Astrocyte (in vitro differentiated cells and primary cell): ENCODE measurements at regions not wholly inside any gene's neighbourhood (a gene's known extent, or its start where the extent isn't known, plus 50 kb on each side); places are given as distances from the start of the nearest gene placed in this dataset.

Experiments used
- DNase-seq: peaks from one replicate; pipeline ENCODE4 v3.0.0-alpha.2; 2010; ENCODE audit warnings: low read depth
- FAIRE-seq: peaks from 2 replicates; lab custom pipeline; 2011; peaks lifted over from hg19 to GRCh38; lab: Jason Lieb, UNC
- H2AFZ ChIP-seq: 2 replicates; pipeline ENCODE4 v1.6.0; 2012; ENCODE audit warnings: low read depth, low read length, inconsistent platforms
- H3K27ac ChIP-seq: 2 replicates; pipeline ENCODE4 v1.5.1; 2011; ENCODE audit warnings: low read depth, low read length, inconsistent platforms
- H3K27me3 ChIP-seq: 2 replicates; pipeline ENCODE4 v1.6.0; 2011; ENCODE audit warnings: low read length, inconsistent platforms; ENCODE audit not compliant: insufficient read depth
- H3K36me3 ChIP-seq: 2 replicates; pipeline ENCODE4 v1.5.1; 2011; ENCODE audit warnings: low read length, inconsistent platforms; ENCODE audit not compliant: insufficient read depth
- H3K4me1 ChIP-seq: 2 replicates; pipeline ENCODE4 v1.5.1; 2011; ENCODE audit warnings: low read length, inconsistent platforms; ENCODE audit not compliant: insufficient read depth
- H3K4me2 ChIP-seq: 2 replicates; pipeline ENCODE4 v1.6.0; 2012; ENCODE audit warnings: low read length, inconsistent platforms
- H3K4me3 ChIP-seq: 2 replicates; pipeline ENCODE4 v1.5.1; 2011; ENCODE audit warnings: low read depth, mild to moderate bottlenecking, low read length, inconsistent platforms; ENCODE audit not compliant: insufficient read depth
- H3K79me2 ChIP-seq: 2 replicates; pipeline ENCODE4 v1.6.0; 2012; ENCODE audit warnings: mild to moderate bottlenecking, low read length, inconsistent platforms; ENCODE audit not compliant: insufficient read depth
- H3K9ac ChIP-seq: 2 replicates; pipeline ENCODE4 v1.6.0; 2012; ENCODE audit warnings: mild to moderate bottlenecking, low read length, inconsistent platforms
- H3K9me3 ChIP-seq: 2 replicates; pipeline ENCODE4 v1.5.1; 2012; ENCODE audit warnings: low read depth, mild to moderate bottlenecking, low read length, inconsistent platforms; ENCODE audit not compliant: insufficient read depth
- H4K20me1 ChIP-seq: 2 replicates; pipeline ENCODE4 v1.6.0; 2012; ENCODE audit warnings: low read length, inconsistent platforms; ENCODE audit not compliant: insufficient read depth
- H3K27ac Mint-ChIP-seq: one replicate; pipeline ENCODE4 v1.8.0; 2021; ENCODE audit warnings: mild to moderate bottlenecking, mixed read lengths; ENCODE audit not compliant: unreplicated experiment
- H3K27me3 Mint-ChIP-seq: one replicate; pipeline ENCODE4 v1.8.0; 2021; ENCODE audit warnings: low read depth, mixed read lengths; ENCODE audit not compliant: unreplicated experiment
- H3K36me3 Mint-ChIP-seq: one replicate; pipeline ENCODE4 v1.8.0; 2021; ENCODE audit warnings: low read depth, mixed read lengths; ENCODE audit not compliant: unreplicated experiment
- H3K4me1 Mint-ChIP-seq: one replicate; pipeline ENCODE4 v1.8.0; 2021; ENCODE audit warnings: low read depth, mixed read lengths; ENCODE audit not compliant: unreplicated experiment
- H3K4me3 Mint-ChIP-seq: one replicate; pipeline ENCODE4 v1.8.0; 2021; ENCODE audit warnings: mild to moderate bottlenecking, moderate library complexity, mixed read lengths; ENCODE audit not compliant: unreplicated experiment
- H3K9me3 Mint-ChIP-seq: one replicate; pipeline ENCODE4 v1.8.0; 2021; ENCODE audit warnings: mild to moderate bottlenecking, mixed read lengths; ENCODE audit not compliant: unreplicated experiment
- CTCF ChIP-seq: IDR thresholded peaks from 2 replicates; pipeline ENCODE4 v1.5.1; 2011; ENCODE audit warnings: low read depth, mild to moderate bottlenecking, inconsistent platforms, low read length, moderate library complexity; ENCODE audit not compliant: insufficient read depth
- EZH2 ChIP-seq: IDR thresholded peaks from 2 replicates; pipeline ENCODE4 v1.6.1; 2012; ENCODE audit warnings: mild to moderate bottlenecking, low read length, inconsistent platforms; ENCODE audit not compliant: insufficient read depth

- no peak overlapping the region for H3K4me3 Mint-ChIP-seq
- no peaks in the 10 kb centered on the region for H4K20me1 ChIP-seq
- H3K27ac ChIP-seq = no peak overlapping the region
- FAIRE-seq (no peak), DNase-seq (no peak)
- peaks cover 7% of the 10 kb centered on the region for H3K36me3 Mint-ChIP-seq
- H3K36me3 ChIP-seq = no peaks in the 10 kb centered on the region
- H3K9me3 ChIP-seq = no peaks in the 10 kb centered on the region
- peaks cover 2% of the 10 kb centered on the region for H3K9me3 Mint-ChIP-seq
- H3K4me1 ChIP-seq = peaks cover 4% of the 10 kb centered on the region
- no peaks in the 10 kb centered on the region for H3K27me3 Mint-ChIP-seq
- H3K9ac ChIP-seq = no peak overlapping the region
- no peak overlapping the region for H3K4me2 ChIP-seq
- no peaks in the 10 kb centered on the region for H3K27me3 ChIP-seq
- H3K27ac Mint-ChIP-seq = no peak overlapping the region
- no peaks in the 10 kb centered on the region for H3K79me2 ChIP-seq
- H3K4me3 ChIP-seq = no peak overlapping the region
- H3K4me1 Mint-ChIP-seq = peaks cover 10% of the 10 kb centered on the region
- TF ChIP-seq EZH2 = no peak
- no peak for TF ChIP-seq CTCF
- H2AFZ ChIP-seq = no peak overlapping the region
Observed at GRCh38 chr11:92826603-92827002, 142.8 kb upstream of the MTNR1B start.

- H3K4me1 Mint-ChIP-seq = peaks cover 10% of the 10 kb centered on the region
- Histone ChIP-seq H3K4me1 (peaks cover 4% of the 10 kb centered on the region), H3K79me2 (no peaks in the 10 kb centered on the region), H3K4me3 (no peak overlapping the region), H4K20me1 (no peaks in the 10 kb centered on the region), H3K9me3 (no peaks in the 10 kb centered on the region), H2AFZ (no peak overlapping the region), H3K36me3 (no peaks in the 10 kb centered on the region), H3K9ac (no peak overlapping the region), H3K4me2 (no peak overlapping the region), H3K27me3 (no peaks in the 10 kb centered on the region), H3K27ac (no peak overlapping the region)
- DNase-seq (peak; percentile 24), FAIRE-seq (no peak)
- H3K9me3 Mint-ChIP-seq = peaks cover 2% of the 10 kb centered on the region
- no peak overlapping the region for H3K27ac Mint-ChIP-seq
- H3K36me3 Mint-ChIP-seq = peaks cover 11% of the 10 kb centered on the region
- no peak for TF ChIP-seq EZH2
- H3K4me3 Mint-ChIP-seq = no peak overlapping the region
- H3K27me3 Mint-ChIP-seq = no peaks in the 10 kb centered on the region
Observed at GRCh38 chr11:92827132-92827531, 142.3 kb upstream of the MTNR1B start.

- Histone ChIP-seq H2AFZ (no peak overlapping the region), H3K4me2 (no peak overlapping the region), H3K9me3 (no peaks in the 10 kb centered on the region), H3K27ac (no peak overlapping the region), H3K79me2 (no peaks in the 10 kb centered on the region), H3K9ac (no peak overlapping the region), H3K27me3 (no peaks in the 10 kb centered on the region), H3K4me3 (no peak overlapping the region), H4K20me1 (no peaks in the 10 kb centered on the region), H3K36me3 (no peaks in the 10 kb centered on the region), H3K4me1 (peaks cover 4% of the 10 kb centered on the region)
- H3K4me1 Mint-ChIP-seq = peaks cover 10% of the 10 kb centered on the region
- TF ChIP-seq CTCF (no peak), EZH2 (no peak)
- peaks cover 2% of the 10 kb centered on the region for H3K9me3 Mint-ChIP-seq
- no peak overlapping the region for H3K27ac Mint-ChIP-seq
- DNase-seq (no peak), FAIRE-seq (no peak)
- peaks cover 14% of the 10 kb centered on the region for H3K36me3 Mint-ChIP-seq
- no peaks in the 10 kb centered on the region for H3K27me3 Mint-ChIP-seq
- no peak overlapping the region for H3K4me3 Mint-ChIP-seq
Observed at GRCh38 chr11:92828556-92828955, 140.9 kb upstream of the MTNR1B start.
